Keratinocyte (primary cell): ENCODE measurements at regions not wholly inside any gene's neighbourhood (a gene's known extent, or its start where the extent isn't known, plus 50 kb on each side); places are given as distances from the start of the nearest gene placed in this dataset.

Source experiments
- DNase-seq: peaks from one replicate; pipeline ENCODE4 v3.0.0-alpha.2; 2011; ENCODE audit warnings: low read depth, missing footprints, low spot score
- FAIRE-seq: peaks from 2 replicates; lab custom pipeline; 2011; peaks lifted over from hg19 to GRCh38; lab: Jason Lieb, UNC
- H2AFZ ChIP-seq: 2 replicates; pipeline ENCODE4 v1.6.0; 2012; ENCODE audit warnings: low read length, control low read depth, inconsistent platforms; ENCODE audit not compliant: control insufficient read depth
- H3K27ac ChIP-seq: 2 replicates; pipeline ENCODE4 v1.5.1; 2011; ENCODE audit warnings: low read length; ENCODE audit not compliant: control insufficient read depth, insufficient read depth
- H3K27me3 ChIP-seq: 3 replicates; pipeline ENCODE4 v1.6.0; 2011; ENCODE audit warnings: low read length; ENCODE audit not compliant: control insufficient read depth, insufficient read depth; ENCODE audit errors: extremely low read depth
- H3K36me3 ChIP-seq, 2 experiments: 2 replicates in 1 of 2; 3 replicates in 1 of 2; pipeline ENCODE4 v1.5.1; 2011; ENCODE audit warnings: low read length in 2 of 2, mild to moderate bottlenecking in 1 of 2; ENCODE audit not compliant: control insufficient read depth in 2 of 2, insufficient read depth in 2 of 2; ENCODE audit errors: extremely low read depth in 1 of 2
- H3K4me1 ChIP-seq: 3 replicates; pipeline ENCODE4 v1.5.1; 2011; ENCODE audit warnings: low read length; ENCODE audit not compliant: control insufficient read depth, insufficient read depth; ENCODE audit errors: extremely low read depth
- H3K4me2 ChIP-seq: 3 replicates; pipeline ENCODE4 v1.6.0; 2011; ENCODE audit warnings: low read depth, low read length; ENCODE audit not compliant: control insufficient read depth, insufficient read depth; ENCODE audit errors: extremely low read depth
- H3K4me3 ChIP-seq, 3 experiments: fragments of 200-600 bp in 1 of 3; sonication (generic) in 1 of 3; 2 replicates in 2 of 3; 3 replicates in 1 of 3; pipeline ENCODE4 v1.5.1; 2011 to 2016; ENCODE audit warnings: low read length in 3 of 3, mild to moderate bottlenecking in 3 of 3, control low read depth in 2 of 3, inconsistent platforms in 1 of 3, low read depth in 1 of 3, mixed read lengths in 1 of 3, mixed run types in 1 of 3, moderate library complexity in 1 of 3; ENCODE audit not compliant: control insufficient read depth in 2 of 3, insufficient read depth in 2 of 3; ENCODE audit errors: extremely low read depth in 1 of 3
- H3K79me2 ChIP-seq: 2 replicates; pipeline ENCODE4 v1.6.0; 2012; ENCODE audit warnings: low read length; ENCODE audit not compliant: control insufficient read depth, insufficient read depth
- H3K9ac ChIP-seq: 3 replicates; pipeline ENCODE4 v1.6.0; 2011; ENCODE audit warnings: low read length; ENCODE audit not compliant: control insufficient read depth, insufficient read depth; ENCODE audit errors: extremely low read depth
- H3K9me1 ChIP-seq: 3 replicates; pipeline ENCODE4 v1.6.0; 2011; ENCODE audit warnings: low read length; ENCODE audit not compliant: control insufficient read depth, insufficient read depth; ENCODE audit errors: extremely low read depth
- H3K9me3 ChIP-seq: 2 replicates; pipeline ENCODE4 v1.5.1; 2012; ENCODE audit warnings: low read depth, low read length; ENCODE audit not compliant: control insufficient read depth
- H4K20me1 ChIP-seq: 3 replicates; pipeline ENCODE4 v1.6.0; 2011; ENCODE audit warnings: low read length; ENCODE audit not compliant: control insufficient read depth, insufficient read depth; ENCODE audit errors: extremely low read depth
- EZH2 ChIP-seq: IDR thresholded peaks from one replicate; pipeline ENCODE4 v1.6.1; 2012; ENCODE audit warnings: inconsistent platforms, mild to moderate bottlenecking, low read length, moderate library complexity
- dilution Hi-C: fragments of 300-500 bp; cut with MboI; formaldehyde crosslinking; loops from one replicate; pipeline ENCODE4 v1.7.0; 2020; ENCODE audit warnings: low sequenced_read_pairs; ENCODE audit not compliant: extremely low pct_ligation_motif_present
- TF ChIP-seq, protein P1 (sequence below), 3 experiments: IDR thresholded peaks in 1 of 3; conservative IDR thresholded peaks in 1 of 3; optimal IDR thresholded peaks in 1 of 3; 2 replicates in 2 of 3; 3 replicates in 1 of 3; pipeline versions ENCODE3 to v1.5.1; 2011; ENCODE audit warnings: low read length in 3 of 3, mild to moderate bottlenecking in 3 of 3, moderate library complexity in 2 of 3, control low read depth in 1 of 3, inconsistent platforms in 1 of 3; ENCODE audit not compliant: insufficient read depth in 2 of 3; ENCODE audit errors: extremely low read depth in 1 of 3

DNA sequence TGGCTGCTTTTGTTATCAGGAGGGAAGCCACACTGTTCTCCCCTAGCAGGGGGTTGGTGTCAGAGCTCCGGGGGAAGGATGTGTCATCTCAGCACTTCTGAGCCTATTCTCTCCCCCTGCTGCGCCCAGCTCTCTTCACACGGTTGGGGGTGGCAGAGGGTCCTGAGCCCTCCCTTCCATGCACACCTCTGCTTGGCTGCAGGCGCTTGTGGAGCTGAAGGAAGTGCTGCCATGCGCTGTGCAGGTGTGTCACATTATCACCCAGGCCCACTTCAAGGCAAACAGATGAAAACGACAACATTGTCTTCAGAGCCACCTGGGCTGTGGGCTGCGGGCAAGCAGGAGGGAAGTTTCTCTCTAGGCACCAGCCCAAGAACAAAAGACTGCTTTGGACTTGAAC, 263.4 kb downstream of the BMP7 start:
- peaks cover 3% of the 10 kb centered on the region for H3K9me1 ChIP-seq
- no peak for TF ChIP-seq EZH2
- TF ChIP-seq, protein P1, sequence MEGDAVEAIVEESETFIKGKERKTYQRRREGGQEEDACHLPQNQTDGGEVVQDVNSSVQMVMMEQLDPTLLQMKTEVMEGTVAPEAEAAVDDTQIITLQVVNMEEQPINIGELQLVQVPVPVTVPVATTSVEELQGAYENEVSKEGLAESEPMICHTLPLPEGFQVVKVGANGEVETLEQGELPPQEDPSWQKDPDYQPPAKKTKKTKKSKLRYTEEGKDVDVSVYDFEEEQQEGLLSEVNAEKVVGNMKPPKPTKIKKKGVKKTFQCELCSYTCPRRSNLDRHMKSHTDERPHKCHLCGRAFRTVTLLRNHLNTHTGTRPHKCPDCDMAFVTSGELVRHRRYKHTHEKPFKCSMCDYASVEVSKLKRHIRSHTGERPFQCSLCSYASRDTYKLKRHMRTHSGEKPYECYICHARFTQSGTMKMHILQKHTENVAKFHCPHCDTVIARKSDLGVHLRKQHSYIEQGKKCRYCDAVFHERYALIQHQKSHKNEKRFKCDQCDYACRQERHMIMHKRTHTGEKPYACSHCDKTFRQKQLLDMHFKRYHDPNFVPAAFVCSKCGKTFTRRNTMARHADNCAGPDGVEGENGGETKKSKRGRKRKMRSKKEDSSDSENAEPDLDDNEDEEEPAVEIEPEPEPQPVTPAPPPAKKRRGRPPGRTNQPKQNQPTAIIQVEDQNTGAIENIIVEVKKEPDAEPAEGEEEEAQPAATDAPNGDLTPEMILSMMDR (optimal IDR thresholded peaks at IDR 0.05 in 1 of 3, IDR thresholded peaks at IDR 0.05 in 1 of 3, conservative IDR thresholded peaks at IDR 0.05 in 1 of 3; ENCODE audit: extremely low read depth in 1 of 3, insufficient read depth in 2 of 3, low read length in 3 of 3) = no peak
- H3K79me2 ChIP-seq = no peaks in the 10 kb centered on the region
- no peak overlapping the region for H3K4me2 ChIP-seq
- H3K4me3 ChIP-seq = no peak overlapping the region
- H3K9ac ChIP-seq = no peak overlapping the region
- H2AFZ ChIP-seq = no peak overlapping the region
- H3K27me3 ChIP-seq = no peaks in the 10 kb centered on the region
- H3K4me1 ChIP-seq = peaks cover 33% of the 10 kb centered on the region
- FAIRE-seq (no peak), DNase-seq (no peak)
- peaks cover 6% of the 10 kb centered on the region for H3K9me3 ChIP-seq
- H4K20me1 ChIP-seq = no peaks in the 10 kb centered on the region
- no peak overlapping the region for H3K27ac ChIP-seq
- no peaks in the 10 kb centered on the region for H3K36me3 ChIP-seq
- dilution Hi-C loops = no loop called here

DNA sequence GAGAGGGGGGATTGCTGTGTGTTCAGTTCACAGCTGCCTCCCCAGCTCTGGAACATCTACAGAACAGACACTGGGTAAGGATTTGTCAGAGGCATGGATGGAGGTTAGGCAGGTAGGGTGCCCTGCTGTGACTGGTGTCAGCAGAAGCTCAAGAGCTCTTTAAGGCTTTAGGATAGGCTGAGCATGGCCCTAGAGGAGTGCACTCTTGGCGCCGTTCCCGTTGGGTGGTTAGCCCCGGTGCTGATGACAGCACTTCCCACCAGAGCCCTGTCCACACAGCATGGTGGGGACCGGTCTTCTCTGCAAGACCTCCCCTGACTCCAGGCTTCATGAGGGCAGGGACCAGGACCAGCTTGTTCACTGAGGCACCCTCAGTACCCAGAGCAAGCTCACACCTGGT, 262.0 kb downstream of the BMP7 start:
- TF ChIP-seq, protein P1 (optimal IDR thresholded peaks at IDR 0.05 in 1 of 3, IDR thresholded peaks at IDR 0.05 in 1 of 3, conservative IDR thresholded peaks at IDR 0.05 in 1 of 3; ENCODE audit: extremely low read depth in 1 of 3, insufficient read depth in 2 of 3, low read length in 3 of 3) = no peak
- TF ChIP-seq EZH2 = no peak
- Histone ChIP-seq H3K79me2 (no peaks in the 10 kb centered on the region), H3K4me3 (no peak overlapping the region), H3K9me1 (peaks cover 3% of the 10 kb centered on the region), H3K4me1 (peaks cover 42% of the 10 kb centered on the region), H3K9me3 (no peaks in the 10 kb centered on the region), H3K36me3 (no peaks in the 10 kb centered on the region), H3K27ac (no peak overlapping the region), H3K27me3 (no peaks in the 10 kb centered on the region), H2AFZ (no peak overlapping the region), H3K4me2 (no peak overlapping the region), H3K9ac (no peak overlapping the region), H4K20me1 (no peaks in the 10 kb centered on the region)
- no peak for FAIRE-seq
- DNase-seq = no peak
- dilution Hi-C loops = no loop called here
